K562 (cell line): ENCODE measurements at regions not wholly inside any gene's neighbourhood (a gene's known extent, or its start where the extent isn't known, plus 50 kb on each side); places are given as distances from the start of the nearest gene placed in this dataset.

Experiments
- ATAC-seq: fragments of 200-7000 bp; cut with Tn5 transposase; 3 replicates; pipeline ENCODE4 v1.9.1; 2020; ENCODE audit warnings: moderate library complexity
- BruUV-seq: library from RNA; stranded (reverse); fragments of 400-500 nt; replicated peaks from 2 replicates; lab custom pipeline; 2021; lab: Mats Ljungman, UMichigan
- CTCF ChIA-PET: fragments of 300-600 bp; formaldehyde crosslinking; extraction: SDS; loops from one replicate; lab custom pipeline; 2021; ENCODE audit warnings: low intra/inter-chr PET ratio; lab: Yijun Ruan, JAX
- POLR2A ChIA-PET: fragments of 300-600, 350-650 bp; sonication (Branson Sonifier 250); formaldehyde crosslinking; extraction: SDS; loops from one replicate; lab custom pipeline; 2021; ENCODE audit warnings: antibody characterized with exemption, inconsistent platforms; lab: Yijun Ruan, JAX
- DNase-seq, 4 experiments: peaks; one replicate each; pipeline versions ENCODE4 v3.0.0 to v3.0.0-alpha.2; 2011 to 2018; ENCODE audit warnings: low spot score in 3 of 4, mixed read lengths in 3 of 4; ENCODE audit errors: extremely low read depth in 1 of 4
- FAIRE-seq: peaks from 2 replicates; lab custom pipeline; 2011; peaks lifted over from hg19 to GRCh38; lab: Jason Lieb, UNC
- H2AFZ ChIP-seq: 2 replicates; pipeline ENCODE4 v1.6.0; 2011; ENCODE audit warnings: low read depth, low read length, control low read depth, inconsistent platforms
- H3K27ac ChIP-seq: fragments of 200-600 bp; 3 replicates; pipeline ENCODE4 v1.8.0; 2011; ENCODE audit warnings: low read depth, mild to moderate bottlenecking, control low read depth, inconsistent platforms, low read length, moderate library complexity, mixed read lengths; ENCODE audit errors: extremely low read depth
- H3K27me3 ChIP-seq, 2 experiments: fragments of 300-600 bp in 1 of 2; 2 replicates in 1 of 2; 3 replicates in 1 of 2; pipeline versions ENCODE4 v1.6.0 to v1.8.0; 2011; ENCODE audit warnings: inconsistent platforms in 2 of 2, low read length in 2 of 2, mild to moderate bottlenecking in 1 of 2, mixed read lengths in 1 of 2, moderate library complexity in 1 of 2; ENCODE audit not compliant: control insufficient read depth in 2 of 2, insufficient read depth in 2 of 2
- H3K36me3 ChIP-seq: fragments of 300-600 bp; 3 replicates; pipeline ENCODE4 v1.8.0; 2011; ENCODE audit warnings: mild to moderate bottlenecking, low read length, inconsistent platforms; ENCODE audit not compliant: control insufficient read depth, insufficient read depth
- H3K4me1 ChIP-seq, 2 experiments: fragments of 200-600 bp in 1 of 2; replicated peaks in 1 of 2; 2 replicates in 1 of 2; 3 replicates in 1 of 2; pipeline versions ENCODE4 v1.5.1 to v1.8.0; 2011; ENCODE audit warnings: inconsistent platforms in 2 of 2, low read length in 2 of 2, mild to moderate bottlenecking in 1 of 2, mixed read lengths in 1 of 2, moderate library complexity in 1 of 2; ENCODE audit not compliant: control insufficient read depth in 2 of 2, insufficient read depth in 2 of 2
- H3K4me2 ChIP-seq: 2 replicates; pipeline ENCODE4 v1.6.1; 2011; ENCODE audit warnings: low read length, control low read depth, inconsistent platforms, mixed read lengths; ENCODE audit not compliant: insufficient read depth
- H3K4me3 ChIP-seq: fragments of 200-600 bp; sonication (generic), shearing (Covaris generic); 2 replicates; pipeline ENCODE4 v1.5.1; 2016; ENCODE audit warnings: control low read depth, inconsistent platforms
- H3K79me2 ChIP-seq: fragments of 200-600 bp; 3 replicates; pipeline ENCODE4 v1.8.0; 2011; ENCODE audit warnings: low read length, inconsistent platforms; ENCODE audit not compliant: control insufficient read depth, insufficient read depth
- H3K9ac ChIP-seq, 2 experiments: 2 replicates each; pipeline versions ENCODE4 v1.6.0 to v1.6.1; 2011; ENCODE audit warnings: low read depth in 2 of 2, low read length in 2 of 2, control low read depth in 1 of 2, inconsistent platforms in 1 of 2, mild to moderate bottlenecking in 1 of 2, mixed read lengths in 1 of 2; ENCODE audit not compliant: insufficient read depth in 1 of 2
- H3K9me1 ChIP-seq: one replicate; pipeline ENCODE4 v1.6.0; 2011; ENCODE audit warnings: inconsistent platforms, mild to moderate bottlenecking, low read length, moderate library complexity; ENCODE audit not compliant: control insufficient read depth, insufficient read depth
- H3K9me3 ChIP-seq: replicated peaks from 2 replicates; pipeline ENCODE4 v1.5.1; 2011; ENCODE audit warnings: low read depth, low read length, inconsistent platforms; ENCODE audit not compliant: control insufficient read depth, insufficient read depth
- H4K20me1 ChIP-seq: replicated peaks from 2 replicates; pipeline ENCODE4 v1.6.1; 2011; ENCODE audit warnings: low read length, inconsistent platforms, mixed read lengths; ENCODE audit not compliant: control insufficient read depth, insufficient read depth
- BRCA1 ChIP-seq, 2 experiments: fragments of 450-650 bp in 1 of 2; sonication (generic) in 1 of 2; formaldehyde crosslinking in 1 of 2; IDR thresholded peaks; 2 replicates each; pipeline versions ENCODE4 v1.5.0 to v1.6.1; 2017 to 2020; ENCODE audit warnings: mild to moderate bottlenecking in 1 of 2, missing genetic modification reagents in 1 of 2
- FOXA1 ChIP-seq: fragments of 450-650 bp; IDR thresholded peaks from 2 replicates; pipeline ENCODE4 v1.6.1; 2016; ENCODE audit warnings: mild to moderate bottlenecking, borderline replicate concordance
- HIVEP1 ChIP-seq: fragments of 250-450 bp; sonication (Bioruptor Pico); IDR thresholded peaks from 2 replicates; pipeline ENCODE4 v1.4.0; 2020; ENCODE audit warnings: mild to moderate bottlenecking
- MCM2 ChIP-seq: fragments of 450-650 bp; IDR thresholded peaks from 2 replicates; pipeline ENCODE4 v1.6.1; 2017; ENCODE audit warnings: low read depth, mild to moderate bottlenecking
- ZBTB34 ChIP-seq: fragments of 250-450 bp; sonication (Bioruptor Pico); IDR thresholded peaks from 2 replicates; pipeline ENCODE4 v1.8.0; 2021; ENCODE audit warnings: mild to moderate bottlenecking, moderate library complexity
- ZNF134 ChIP-seq: fragments of 250-450 bp; sonication (Bioruptor Pico); conservative IDR thresholded peaks from 2 replicates; pipeline ENCODE4 v1.4.0; 2020
- ZNF583 ChIP-seq: fragments of 250-450 bp; sonication (Bioruptor Pico); IDR thresholded peaks from 2 replicates; pipeline ENCODE4 v1.4.0; 2020
- ZSCAN29 ChIP-seq: fragments of 450-650 bp; IDR thresholded peaks from 2 replicates; pipeline ENCODE4 v1.6.1; 2017
- WGBS: fragments of 100-300 bp; shearing (Covaris generic); methylation state at CpG from one replicate; pipeline ENCODE4 v1.1.6; 2016; ENCODE audit warnings: low coverage, mixed read lengths; ENCODE audit not compliant: insufficient coverage; ENCODE audit errors: missing lambda C conversion rate; 5-methylcytosine and 5-hydroxymethylcytosine counted together
- in situ Hi-C: fragments of 300-500 bp; cut with MboI; formaldehyde crosslinking; loops from 4 replicates; pipeline ENCODE4 v1.15.0; 2018; ENCODE audit warnings: inconsistent platforms, mixed read lengths
- intact Hi-C: fragments of 100-400 bp; cut with micrococcal nuclease; formaldehyde crosslinking; loops from 2 replicates; pipeline ENCODE4 v1.14.2; 2022

- ATAC-seq: no peak
- no peak for FAIRE-seq
- WGBS: 0% methylated on average over 13 of the region's 13 CpGs
- ChIA-PET POLR2A (interaction anchor here (0.6 kb wide), 1 partner anchor 15 kb away, joined by 4 read pairs; no protein-coding TSS in a partner anchor), CTCF (no interaction called here)
- Histone ChIP-seq H3K4me3 (no peak overlapping the region), H3K36me3 (no peaks in the 10 kb centered on the region), H3K9me1 (peaks cover 4% of the 10 kb centered on the region), H3K9ac (no peak overlapping the region), H2AFZ (no peak overlapping the region), H3K4me1 (no peaks in the 10 kb centered on the region), H3K27me3 (peaks cover 48 to 74% of the 10 kb centered on the region in 2 experiments), H3K9me3 (no peaks in the 10 kb centered on the region), H4K20me1 (peaks cover 8% of the 10 kb centered on the region; the same call in 1 of the 2 replicates), H3K79me2 (no peaks in the 10 kb centered on the region), H3K27ac (no peak overlapping the region), H3K4me2 (no peak overlapping the region)
- in situ Hi-C loops (no loop called here), intact Hi-C loops (no loop called here)
- no peak for DNase-seq
- TF ChIP-seq ZNF583 (CRISPR knock-in tag) (no peak), MCM2 (no peak), BRCA1 (IDR thresholded peaks at IDR 0.05) (no peak), BRCA1 (CRISPR knock-in tag; IDR thresholded peaks at IDR 0.05) (no peak), FOXA1 (no peak), ZNF134 (CRISPR knock-in tag) (no peak), ZSCAN29 (no peak), ZBTB34 (CRISPR knock-in tag) (no peak), HIVEP1 (CRISPR knock-in tag) (no peak)
- no TSS peak for BruUV-seq
These were observed 247.4 kb upstream of the TPM1 start for GRCh38 chr15:62795171-62795570.
